NCI-H510A treated with DMSO at 0.1 percent for 48 hours (cell line): ENCODE measurements at regions not wholly inside any gene's neighbourhood (a gene's known extent, or its start where the extent isn't known, plus 50 kb on each side); places are given as distances from the start of the nearest gene placed in this dataset.
A peak's percentile ranks its signal among the peaks of the same experiment; 100 is the strongest.

Source experiments
- DNase-seq: peaks from one replicate; lab custom pipeline; 2025; lab: John Stamatoyannopoulos, UW

GRCh38 chr9:2923766-2924379, 80.0 kb upstream of the PUM3 start:
- peak; percentile 42 for DNase-seq

GRCh38 chr9:2919347-2919746, 75.5 kb upstream of the PUM3 start:
- no peak for DNase-seq

- DNase-seq: no peak
These were observed 72.6 kb upstream of the PUM3 start for GRCh38 chr9:2916382-2916985.

GRCh38 chr9:2913026-2913425, 69.1 kb upstream of the PUM3 start:
- no peak for DNase-seq

- DNase-seq: no peak
These were observed 63.5 kb upstream of the PUM3 start for GRCh38 chr9:2907411-2907810.

GRCh38 chr9:2904242-2904930, 60.5 kb upstream of the PUM3 start:
- DNase-seq: no peak
